UCSD-AML1 (cell line): ENCODE measurements at regions not wholly inside any gene's neighbourhood (a gene's known extent, or its start where the extent isn't known, plus 50 kb on each side); places are given as distances from the start of the nearest gene placed in this dataset.

ENCODE experiments used
- DNase-seq: peaks from one replicate; lab custom pipeline; 2025; ENCODE audit not compliant: unreplicated experiment; lab: John Stamatoyannopoulos, UW

DNA sequence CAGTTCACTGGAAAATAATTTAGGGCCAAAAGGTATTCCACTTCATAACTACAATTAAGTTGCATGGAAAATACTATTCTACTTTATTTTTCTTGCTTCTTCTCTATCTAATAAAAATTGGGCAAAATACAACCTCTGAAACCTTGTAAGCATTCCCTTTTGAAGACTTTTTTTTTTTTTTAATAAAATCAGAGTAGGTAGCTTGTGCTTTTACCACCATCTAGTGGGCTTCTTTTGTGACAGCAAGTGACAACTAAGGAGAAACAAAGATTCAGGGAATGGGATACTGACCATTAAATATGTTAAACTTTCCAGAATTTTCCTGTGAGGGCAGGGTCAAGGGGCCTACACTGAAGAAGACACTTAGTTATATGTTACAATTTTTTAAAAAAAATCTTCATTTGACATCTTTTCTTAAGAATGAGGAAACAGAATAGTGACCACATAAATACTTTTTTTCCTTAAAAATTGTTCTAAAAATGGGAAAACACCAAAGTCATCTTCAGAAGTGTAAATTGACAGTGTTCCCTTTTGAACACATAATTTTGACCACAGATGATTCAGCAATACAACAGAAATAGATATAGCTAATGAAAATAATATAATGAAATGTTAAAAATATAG is 1183.2 kb upstream of the ACVR2A start:
- DNase-seq = no peak

- no peak for DNase-seq
Measured at GRCh38 chr2:146659976-146660375, 1184.9 kb upstream of the ACVR2A start.

DNA sequence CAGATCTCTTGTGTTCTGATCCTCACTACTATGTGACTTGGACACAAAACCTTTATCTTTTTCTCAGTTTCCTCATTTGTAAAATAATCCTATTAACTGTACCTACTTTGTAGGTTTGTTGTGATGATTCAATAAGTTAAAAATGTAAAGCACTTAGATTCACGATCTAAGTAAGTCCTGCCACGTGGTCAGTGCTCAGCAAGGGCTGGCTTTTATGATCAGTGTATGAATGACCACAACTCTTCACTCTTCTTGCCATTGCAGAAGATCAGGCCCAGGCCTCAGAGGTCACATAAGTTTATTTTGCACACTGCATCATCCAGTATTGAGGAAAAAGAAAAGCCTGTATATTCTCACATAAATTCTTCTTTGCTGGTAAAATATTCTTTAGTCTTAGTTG is 1192.5 kb upstream of the ACVR2A start:
- DNase-seq = no peak

DNA sequence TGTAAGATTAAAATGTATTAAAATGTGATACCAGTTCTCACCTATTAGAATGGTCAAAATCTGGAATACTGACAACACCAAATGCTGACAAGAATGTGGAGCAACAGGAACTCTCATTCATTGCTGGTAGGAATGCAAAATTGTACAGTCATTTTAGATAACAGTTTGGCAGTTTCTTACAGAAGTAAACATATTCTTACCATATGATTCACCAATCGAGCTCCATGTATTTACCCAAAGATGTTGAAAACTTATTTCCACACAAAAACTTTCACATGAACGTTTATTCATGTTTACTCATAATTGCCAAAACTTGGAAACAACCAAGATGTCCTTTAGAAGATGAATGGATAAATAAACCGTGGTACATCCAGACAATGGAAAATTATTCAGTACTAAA is 1193.5 kb upstream of the ACVR2A start:
- DNase-seq = no peak

GRCh38 chr2:146642066-146642465 is 1202.8 kb upstream of the ACVR2A start:
- no peak for DNase-seq

DNA sequence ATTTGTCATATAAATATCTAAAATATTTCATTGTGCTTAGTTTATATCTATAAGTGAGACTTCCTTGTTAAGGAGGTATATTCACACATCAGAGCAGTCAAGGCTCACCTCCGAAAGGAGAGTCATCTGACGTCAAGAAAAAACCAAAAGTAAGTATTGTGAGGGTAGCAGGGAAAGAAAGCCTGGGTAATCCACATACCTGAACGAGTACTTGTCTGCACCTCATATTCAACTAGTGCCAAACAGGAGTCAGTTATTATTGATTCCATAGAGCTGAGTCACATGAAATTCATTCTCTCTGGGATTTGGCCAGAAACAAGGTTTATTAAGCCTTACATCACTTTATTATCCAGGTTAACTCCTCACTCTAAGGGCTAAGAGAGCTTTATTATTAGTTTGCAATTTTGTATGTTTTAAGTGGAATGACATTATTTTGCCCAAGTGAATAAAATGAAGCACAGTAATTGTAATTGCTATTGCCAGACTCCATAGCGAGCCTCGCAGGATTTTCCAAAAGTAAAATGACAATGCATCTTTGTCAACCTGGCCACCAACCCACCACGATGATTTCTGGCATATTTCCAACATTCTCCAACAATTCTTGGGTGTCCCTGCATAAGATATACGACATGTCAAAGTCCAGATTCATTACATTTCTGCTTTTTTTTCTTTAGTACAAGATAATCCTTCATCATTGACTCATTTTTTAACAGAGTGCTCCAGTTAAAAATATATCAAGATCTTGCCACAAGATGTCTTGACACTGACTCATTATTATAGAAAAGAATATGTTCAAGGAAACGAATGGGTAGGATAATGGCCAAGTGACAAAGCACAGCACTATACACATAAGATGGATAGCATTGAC is 1210.4 kb upstream of the ACVR2A start:
- no peak for DNase-seq

- DNase-seq = no peak
Measured at GRCh38 chr2:146633159-146633558, 1211.7 kb upstream of the ACVR2A start.

DNA sequence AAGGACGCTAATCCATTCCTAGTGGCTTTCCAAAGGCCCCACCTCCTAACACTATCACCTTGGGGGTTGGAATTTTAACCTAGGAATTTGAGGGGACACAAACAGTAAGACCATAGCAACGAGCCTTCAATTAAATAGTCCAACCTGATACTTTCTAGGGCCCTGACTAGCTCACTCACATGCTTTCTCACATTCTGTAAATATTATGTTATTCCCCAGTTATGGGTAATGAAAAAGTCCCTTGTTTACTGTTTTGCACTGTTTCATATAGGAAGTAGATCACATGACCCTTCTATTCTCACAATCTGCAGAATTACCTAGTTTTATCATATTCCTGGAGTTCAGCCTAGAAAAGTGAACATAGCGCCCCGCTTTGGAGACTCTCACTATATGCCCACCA is 1212.1 kb upstream of the ACVR2A start:
- DNase-seq = no peak

- DNase-seq = no peak
Measured at GRCh38 chr2:146624430-146625160, 1220.2 kb upstream of the ACVR2A start.

- DNase-seq = no peak
Measured at GRCh38 chr2:146623771-146624170, 1221.1 kb upstream of the ACVR2A start.

- DNase-seq = no peak
Measured at GRCh38 chr2:146621656-146622055, 1223.2 kb upstream of the ACVR2A start.

GRCh38 chr2:146615778-146616177 is 1229.1 kb upstream of the ACVR2A start:
- no peak for DNase-seq

GRCh38 chr2:146608490-146608889 is 1236.3 kb upstream of the ACVR2A start:
- no peak for DNase-seq

DNA sequence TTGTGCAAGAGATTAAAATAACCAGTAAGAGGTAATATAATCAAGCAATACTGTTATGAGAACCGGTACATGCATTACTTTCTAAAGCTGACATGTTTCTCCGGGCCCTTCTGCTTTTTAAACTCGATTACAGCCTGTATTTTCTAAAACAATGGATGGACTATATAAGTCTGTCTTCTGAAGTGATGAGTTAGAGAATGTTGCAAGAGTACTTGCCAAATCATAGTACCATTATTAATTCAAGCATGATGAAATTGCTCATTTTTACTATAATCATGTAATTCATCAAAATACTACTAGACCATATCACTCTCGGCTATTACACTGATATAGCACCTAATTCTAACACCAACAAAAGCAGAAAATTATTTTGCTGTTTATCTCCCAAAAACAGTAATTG is 1240.3 kb upstream of the ACVR2A start:
- DNase-seq = no peak

GRCh38 chr2:146602856-146603255 is 1242.0 kb upstream of the ACVR2A start:
- no peak for DNase-seq

GRCh38 chr2:146602383-146602782 is 1242.4 kb upstream of the ACVR2A start:
- DNase-seq = no peak

- DNase-seq = no peak
Measured at GRCh38 chr2:146598791-146599190, 1246.0 kb upstream of the ACVR2A start.

- DNase-seq = no peak
Measured at GRCh38 chr2:146597291-146597690, 1247.5 kb upstream of the ACVR2A start.

DNA sequence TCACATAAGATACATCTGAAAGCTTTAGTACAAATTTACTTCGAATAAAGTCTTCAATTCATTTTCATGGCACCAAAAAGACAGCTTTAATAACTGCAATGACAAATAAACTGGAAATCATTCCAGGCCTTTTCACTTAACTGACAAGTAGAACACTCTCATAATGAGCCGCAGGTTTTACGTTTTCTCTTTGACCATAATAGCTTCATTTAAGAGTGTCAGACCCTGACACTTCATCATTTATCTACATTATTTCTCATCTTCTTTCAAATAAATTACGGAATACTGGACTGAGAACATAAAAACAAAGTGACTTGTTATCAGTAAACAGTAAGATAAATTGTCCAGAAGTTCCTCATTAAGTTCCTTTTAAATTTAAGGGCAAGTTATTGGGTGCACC is 1252.9 kb upstream of the ACVR2A start:
- no peak for DNase-seq

- DNase-seq = no peak
Measured at GRCh38 chr2:146587291-146587713, 1257.5 kb upstream of the ACVR2A start.

DNA sequence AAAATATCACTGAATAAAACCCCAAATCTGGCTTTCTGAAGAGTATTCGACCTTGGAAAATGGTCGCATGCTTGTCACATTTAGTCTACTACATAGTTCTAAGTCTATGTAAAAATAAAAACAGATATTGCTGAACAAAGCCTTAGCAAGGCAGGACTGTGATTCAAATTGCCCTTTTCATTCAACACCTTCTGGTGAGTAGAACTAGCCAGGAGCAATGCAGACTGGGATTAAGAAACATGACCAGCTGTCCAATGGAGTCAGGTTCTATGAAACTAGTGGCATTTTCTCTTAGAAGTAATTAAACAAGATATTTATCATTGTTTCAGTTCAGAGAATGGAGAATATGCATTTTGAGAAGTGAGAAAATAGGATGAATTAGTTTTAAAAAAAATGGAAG is 1260.5 kb upstream of the ACVR2A start:
- no peak for DNase-seq
